SU-DHL-6 (cell line): ENCODE measurements at regions not wholly inside any gene's neighbourhood (a gene's known extent, or its start where the extent isn't known, plus 50 kb on each side); places are given as distances from the start of the nearest gene placed in this dataset.

Experiments
- EZH2phosphoT487 ChIP-seq: fragments of 200-600 bp; sonication (generic), shearing (Covaris generic); conservative IDR thresholded peaks from 2 replicates; pipeline ENCODE4 v1.6.1; 2018; ENCODE audit warnings: mild to moderate bottlenecking, antibody characterized with exemption, low read length, moderate library complexity, mixed read lengths
- TF ChIP-seq, protein P1 (sequence below): fragments of 200-600 bp; sonication (generic); IDR thresholded peaks from one replicate; pipeline ENCODE4 v1.5.1; 2017; ENCODE audit warnings: antibody characterized with exemption, mild to moderate bottlenecking, low read length, moderate library complexity; ENCODE audit not compliant: insufficient read depth, poor library complexity, severe bottlenecking

DNA sequence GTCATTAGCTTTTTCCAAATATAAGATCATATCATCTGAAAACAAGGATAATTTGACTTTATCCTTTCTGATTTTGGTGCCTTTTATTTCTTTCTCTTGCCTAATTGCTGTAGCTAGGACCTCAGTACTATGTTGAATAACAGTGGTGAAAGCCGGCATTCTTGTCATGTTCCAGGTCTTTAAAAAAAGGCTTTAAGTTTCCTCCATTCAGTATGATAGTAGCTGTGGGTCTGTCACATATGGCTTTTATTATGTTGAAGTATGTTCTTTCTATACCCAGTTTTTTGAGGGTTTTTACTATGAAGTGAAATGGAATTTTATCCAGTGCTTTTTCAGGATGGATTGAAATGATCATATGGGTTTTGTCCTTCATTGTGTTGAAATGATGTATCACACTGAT is 115.8 kb downstream of the DUSP10 start:
- TF ChIP-seq, protein P1, sequence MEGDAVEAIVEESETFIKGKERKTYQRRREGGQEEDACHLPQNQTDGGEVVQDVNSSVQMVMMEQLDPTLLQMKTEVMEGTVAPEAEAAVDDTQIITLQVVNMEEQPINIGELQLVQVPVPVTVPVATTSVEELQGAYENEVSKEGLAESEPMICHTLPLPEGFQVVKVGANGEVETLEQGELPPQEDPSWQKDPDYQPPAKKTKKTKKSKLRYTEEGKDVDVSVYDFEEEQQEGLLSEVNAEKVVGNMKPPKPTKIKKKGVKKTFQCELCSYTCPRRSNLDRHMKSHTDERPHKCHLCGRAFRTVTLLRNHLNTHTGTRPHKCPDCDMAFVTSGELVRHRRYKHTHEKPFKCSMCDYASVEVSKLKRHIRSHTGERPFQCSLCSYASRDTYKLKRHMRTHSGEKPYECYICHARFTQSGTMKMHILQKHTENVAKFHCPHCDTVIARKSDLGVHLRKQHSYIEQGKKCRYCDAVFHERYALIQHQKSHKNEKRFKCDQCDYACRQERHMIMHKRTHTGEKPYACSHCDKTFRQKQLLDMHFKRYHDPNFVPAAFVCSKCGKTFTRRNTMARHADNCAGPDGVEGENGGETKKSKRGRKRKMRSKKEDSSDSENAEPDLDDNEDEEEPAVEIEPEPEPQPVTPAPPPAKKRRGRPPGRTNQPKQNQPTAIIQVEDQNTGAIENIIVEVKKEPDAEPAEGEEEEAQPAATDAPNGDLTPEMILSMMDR, result no peak
- TF ChIP-seq EZH2phosphoT487, result no peak
